ENCODE measurements at regions not wholly inside any gene's neighbourhood (a gene's known extent, or its start where the extent isn't known, plus 50 kb on each side); places are given as distances from the start of the nearest gene placed in this dataset.
"Not testable (repeated sequence)": the region's sequence is repeated elsewhere in the genome, so short reads cannot be mapped to it uniquely, and the experiment has no call there.

DNA sequence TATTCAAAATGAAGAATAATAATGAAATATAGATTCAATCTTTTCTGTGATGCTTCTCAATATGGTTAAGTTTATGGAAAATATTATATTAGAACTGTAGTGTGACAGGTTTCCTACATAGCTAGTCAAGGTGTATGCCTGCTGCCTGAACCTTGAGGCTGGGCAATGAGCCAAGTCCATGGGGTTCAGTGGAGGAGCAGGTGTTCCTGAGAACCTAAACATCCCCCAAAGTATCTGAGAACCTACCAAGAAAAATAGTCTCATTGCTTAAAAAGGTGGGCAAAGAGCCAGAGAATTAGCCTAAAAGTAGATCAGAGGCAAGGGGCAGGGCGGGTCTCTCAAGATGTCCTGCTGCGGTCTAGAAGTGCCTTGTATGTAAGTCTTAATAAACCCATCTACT, 185.9 kb upstream of the SPHKAP start:
- ATAC-seq (ENCODE audit: poor library complexity), result no peak
- Histone ChIP-seq H3K27ac (ENCODE audit: low read depth in 1 of 2, low read length in 2 of 2) (no peak overlapping the region), H3K36me3 (ENCODE audit: insufficient read depth, low read length) (no peaks in the 10 kb centered on the region), H3K4me3 (ENCODE audit: low read length) (no peak overlapping the region), H3K4me1 (ENCODE audit: insufficient read depth, low read length) (no peaks in the 10 kb centered on the region), H3K27me3 (ENCODE audit: control insufficient read depth in 1 of 2, insufficient read depth in 2 of 2, low read length in 2 of 2) (no peaks in the 10 kb centered on the region), H3K9me3 (ENCODE audit: control insufficient read depth in 1 of 2, insufficient read depth in 1 of 2, low read length in 2 of 2) (peaks cover 0 to 9% of the 10 kb centered on the region in 2 experiments)
- Mint-ChIP-seq H3K27ac (no peak overlapping the region), H3K36me3 (ENCODE audit: low read depth) (no peaks in the 10 kb centered on the region), H3K4me3 (no peak overlapping the region), H3K4me1 (ENCODE audit: low read depth) (no peaks in the 10 kb centered on the region), H3K9me3 (no peaks in the 10 kb centered on the region), H3K27me3 (no peaks in the 10 kb centered on the region)
- DNase-seq, result no peak
- POLR2A ChIA-PET, result no interaction called here
- CTCF ChIA-PET, result no interaction called here
- TF ChIP-seq, protein P1, sequence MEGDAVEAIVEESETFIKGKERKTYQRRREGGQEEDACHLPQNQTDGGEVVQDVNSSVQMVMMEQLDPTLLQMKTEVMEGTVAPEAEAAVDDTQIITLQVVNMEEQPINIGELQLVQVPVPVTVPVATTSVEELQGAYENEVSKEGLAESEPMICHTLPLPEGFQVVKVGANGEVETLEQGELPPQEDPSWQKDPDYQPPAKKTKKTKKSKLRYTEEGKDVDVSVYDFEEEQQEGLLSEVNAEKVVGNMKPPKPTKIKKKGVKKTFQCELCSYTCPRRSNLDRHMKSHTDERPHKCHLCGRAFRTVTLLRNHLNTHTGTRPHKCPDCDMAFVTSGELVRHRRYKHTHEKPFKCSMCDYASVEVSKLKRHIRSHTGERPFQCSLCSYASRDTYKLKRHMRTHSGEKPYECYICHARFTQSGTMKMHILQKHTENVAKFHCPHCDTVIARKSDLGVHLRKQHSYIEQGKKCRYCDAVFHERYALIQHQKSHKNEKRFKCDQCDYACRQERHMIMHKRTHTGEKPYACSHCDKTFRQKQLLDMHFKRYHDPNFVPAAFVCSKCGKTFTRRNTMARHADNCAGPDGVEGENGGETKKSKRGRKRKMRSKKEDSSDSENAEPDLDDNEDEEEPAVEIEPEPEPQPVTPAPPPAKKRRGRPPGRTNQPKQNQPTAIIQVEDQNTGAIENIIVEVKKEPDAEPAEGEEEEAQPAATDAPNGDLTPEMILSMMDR (IDR thresholded peaks at IDR 0.05), result no peak
- intact Hi-C loops (cut with DNase I, micrococcal nuclease), result no loop called here

GRCh38 chr2:228359473-228359872, 178.0 kb upstream of the SPHKAP start:
- no peaks in the 10 kb centered on the region for H3K27me3 Mint-ChIP-seq
- TF ChIP-seq, protein P1 (IDR thresholded peaks at IDR 0.05), result no peak
- DNase-seq (no peak), ATAC-seq (ENCODE audit: poor library complexity) (no peak)
- Histone ChIP-seq H3K36me3 (ENCODE audit: insufficient read depth, low read length) (no peaks in the 10 kb centered on the region), H3K27me3 (ENCODE audit: control insufficient read depth in 1 of 2, insufficient read depth in 2 of 2, low read length in 2 of 2) (no peaks in the 10 kb centered on the region), H3K4me3 (ENCODE audit: low read length) (no peak overlapping the region), H3K4me1 (ENCODE audit: insufficient read depth, low read length) (no peaks in the 10 kb centered on the region), H3K9me3 (ENCODE audit: control insufficient read depth in 1 of 2, insufficient read depth in 1 of 2, low read length in 2 of 2) (peaks cover 0 to 5% of the 10 kb centered on the region in 2 experiments), H3K27ac (ENCODE audit: low read depth in 1 of 2, low read length in 2 of 2) (no peak overlapping the region)
- H3K4me1 Mint-ChIP-seq (ENCODE audit: low read depth), result no peaks in the 10 kb centered on the region
- no peaks in the 10 kb centered on the region for H3K36me3 Mint-ChIP-seq (ENCODE audit: low read depth)
- intact Hi-C loops (cut with DNase I, micrococcal nuclease), result no loop called here
- ChIA-PET POLR2A (no interaction called here), CTCF (no interaction called here)
- H3K4me3 Mint-ChIP-seq, result no peak overlapping the region
- H3K9me3 Mint-ChIP-seq, result no peaks in the 10 kb centered on the region
- H3K27ac Mint-ChIP-seq, result no peak overlapping the region

GRCh38 chr2:228355897-228356296, 174.4 kb upstream of the SPHKAP start:
- H3K4me3 Mint-ChIP-seq, result no peak overlapping the region
- ChIA-PET POLR2A (no interaction called here), CTCF (no interaction called here)
- ATAC-seq (ENCODE audit: poor library complexity) (no peak), DNase-seq (no peak)
- Histone ChIP-seq H3K36me3 (ENCODE audit: insufficient read depth, low read length) (no peaks in the 10 kb centered on the region), H3K27ac (ENCODE audit: low read depth in 1 of 2, low read length in 2 of 2) (no peak overlapping the region), H3K27me3 (ENCODE audit: control insufficient read depth in 1 of 2, insufficient read depth in 2 of 2, low read length in 2 of 2) (no peaks in the 10 kb centered on the region), H3K9me3 (ENCODE audit: control insufficient read depth in 1 of 2, insufficient read depth in 1 of 2, low read length in 2 of 2) (peaks cover 0 to 4% of the 10 kb centered on the region in 2 experiments), H3K4me1 (ENCODE audit: insufficient read depth, low read length) (no peaks in the 10 kb centered on the region), H3K4me3 (ENCODE audit: low read length) (no peak overlapping the region)
- H3K36me3 Mint-ChIP-seq (ENCODE audit: low read depth), result no peaks in the 10 kb centered on the region
- H3K27me3 Mint-ChIP-seq, result no peaks in the 10 kb centered on the region
- no peak overlapping the region for H3K27ac Mint-ChIP-seq
- H3K4me1 Mint-ChIP-seq (ENCODE audit: low read depth), result no peaks in the 10 kb centered on the region
- TF ChIP-seq, protein P1 (IDR thresholded peaks at IDR 0.05), result no peak
- intact Hi-C loops (cut with DNase I, micrococcal nuclease), result no loop called here
- H3K9me3 Mint-ChIP-seq, result peaks cover 2% of the 10 kb centered on the region

GRCh38 chr2:228352980-228353379, 171.5 kb upstream of the SPHKAP start:
- H3K4me3 Mint-ChIP-seq; H3K4me3 ChIP-seq (ENCODE audit: low read length); CTCF ChIA-PET; DNase-seq; H3K9me3 ChIP-seq (ENCODE audit: control insufficient read depth in 1 of 2, insufficient read depth in 1 of 2, low read length in 2 of 2); H3K36me3 Mint-ChIP-seq (ENCODE audit: low read depth); H3K4me1 ChIP-seq (ENCODE audit: insufficient read depth, low read length); H3K9me3 Mint-ChIP-seq; H3K27me3 Mint-ChIP-seq; H3K27me3 ChIP-seq (ENCODE audit: control insufficient read depth in 1 of 2, insufficient read depth in 2 of 2, low read length in 2 of 2); H3K27ac Mint-ChIP-seq; ATAC-seq (ENCODE audit: poor library complexity); H3K27ac ChIP-seq (ENCODE audit: low read depth in 1 of 2, low read length in 2 of 2); POLR2A ChIA-PET; intact Hi-C loops (cut with DNase I, micrococcal nuclease); H3K36me3 ChIP-seq (ENCODE audit: insufficient read depth, low read length); H3K4me1 Mint-ChIP-seq (ENCODE audit: low read depth): not testable (repeated sequence)

All from CD4-positive, alpha-beta T cell (primary cell).